Chondrocyte (in vitro differentiated cells): ENCODE measurements at regions not wholly inside any gene's neighbourhood (a gene's known extent, or its start where the extent isn't known, plus 50 kb on each side); places are given as distances from the start of the nearest gene placed in this dataset.

Experiments
- DNase-seq: peaks from one replicate; pipeline ENCODE4 v3.0.0; 2021; ENCODE audit warnings: mixed read lengths, low spot score
- H3K27ac Mint-ChIP-seq: one replicate; pipeline ENCODE4 v1.8.0; 2021; ENCODE audit warnings: mild to moderate bottlenecking, moderate library complexity, mixed read lengths; ENCODE audit not compliant: unreplicated experiment
- H3K27me3 Mint-ChIP-seq: 2 replicates; pipeline ENCODE4 v1.8.0; 2021; ENCODE audit warnings: low read depth, mixed read lengths
- H3K36me3 Mint-ChIP-seq: 2 replicates; pipeline ENCODE4 v1.8.0; 2021; ENCODE audit warnings: low read depth, mixed read lengths
- H3K4me1 Mint-ChIP-seq: 2 replicates; pipeline ENCODE4 v1.8.0; 2021; ENCODE audit warnings: low read depth, mild to moderate bottlenecking, mixed read lengths
- H3K4me3 Mint-ChIP-seq: one replicate; pipeline ENCODE4 v1.8.0; 2021; ENCODE audit warnings: mild to moderate bottlenecking, moderate library complexity, mixed read lengths; ENCODE audit not compliant: unreplicated experiment
- H3K9me3 Mint-ChIP-seq: 2 replicates; pipeline ENCODE4 v1.8.0; 2021; ENCODE audit warnings: low read depth, mixed read lengths
- TF ChIP-seq, protein P1 (sequence below): fragments of 200-600 bp; sonication (generic); IDR thresholded peaks from 2 replicates; pipeline ENCODE4 v1.5.0; 2021; ENCODE audit warnings: antibody characterized with exemption, mild to moderate bottlenecking, moderate library complexity

DNA sequence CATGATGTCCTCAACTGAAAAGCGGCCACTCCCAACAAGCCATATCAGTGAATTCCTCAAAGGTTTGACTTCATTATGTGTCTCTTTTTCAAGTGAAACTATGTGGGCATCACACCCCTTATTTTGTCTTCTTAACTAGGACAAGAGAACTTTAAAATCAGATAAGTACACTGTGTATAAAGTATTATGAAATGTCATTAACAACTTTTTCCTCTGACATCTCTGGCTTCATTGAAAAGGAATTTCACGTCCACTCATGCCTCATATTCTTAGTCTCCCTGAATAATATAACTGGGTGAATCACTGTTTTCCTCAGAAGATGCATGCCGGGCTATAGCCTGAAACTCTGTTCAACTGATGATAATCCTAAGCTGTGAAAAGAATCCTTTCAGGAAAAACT, 415.8 kb downstream of the ACTL7B start:
- Mint-ChIP-seq H3K36me3 (no peaks in the 10 kb centered on the region), H3K4me1 (peaks cover 60% of the 10 kb centered on the region)

DNA sequence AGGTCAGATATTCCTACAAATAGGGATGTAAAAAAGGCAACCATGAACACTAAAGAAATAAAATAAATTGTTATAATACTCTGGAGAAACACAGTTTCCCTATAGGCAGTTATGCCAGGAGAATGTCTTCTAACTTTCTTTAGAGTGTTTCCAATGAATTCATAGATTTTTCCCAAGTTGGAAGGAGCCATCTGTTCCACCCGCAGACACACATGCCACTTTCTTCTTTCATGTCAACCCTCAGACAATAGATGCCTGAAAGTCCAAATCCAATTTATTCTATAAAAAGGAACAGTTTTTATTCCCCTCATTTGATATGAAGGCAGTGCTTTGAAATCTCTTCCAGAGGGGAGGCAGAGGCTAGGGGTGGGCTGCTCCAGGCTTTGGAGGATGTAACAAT, 418.1 kb downstream of the ACTL7B start:
- TF ChIP-seq, protein P1, sequence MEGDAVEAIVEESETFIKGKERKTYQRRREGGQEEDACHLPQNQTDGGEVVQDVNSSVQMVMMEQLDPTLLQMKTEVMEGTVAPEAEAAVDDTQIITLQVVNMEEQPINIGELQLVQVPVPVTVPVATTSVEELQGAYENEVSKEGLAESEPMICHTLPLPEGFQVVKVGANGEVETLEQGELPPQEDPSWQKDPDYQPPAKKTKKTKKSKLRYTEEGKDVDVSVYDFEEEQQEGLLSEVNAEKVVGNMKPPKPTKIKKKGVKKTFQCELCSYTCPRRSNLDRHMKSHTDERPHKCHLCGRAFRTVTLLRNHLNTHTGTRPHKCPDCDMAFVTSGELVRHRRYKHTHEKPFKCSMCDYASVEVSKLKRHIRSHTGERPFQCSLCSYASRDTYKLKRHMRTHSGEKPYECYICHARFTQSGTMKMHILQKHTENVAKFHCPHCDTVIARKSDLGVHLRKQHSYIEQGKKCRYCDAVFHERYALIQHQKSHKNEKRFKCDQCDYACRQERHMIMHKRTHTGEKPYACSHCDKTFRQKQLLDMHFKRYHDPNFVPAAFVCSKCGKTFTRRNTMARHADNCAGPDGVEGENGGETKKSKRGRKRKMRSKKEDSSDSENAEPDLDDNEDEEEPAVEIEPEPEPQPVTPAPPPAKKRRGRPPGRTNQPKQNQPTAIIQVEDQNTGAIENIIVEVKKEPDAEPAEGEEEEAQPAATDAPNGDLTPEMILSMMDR: no peak
- no peak for DNase-seq
- H3K27ac Mint-ChIP-seq: no peak overlapping the region
- no peaks in the 10 kb centered on the region for H3K36me3 Mint-ChIP-seq
- no peaks in the 10 kb centered on the region for H3K9me3 Mint-ChIP-seq
- H3K4me1 Mint-ChIP-seq: peaks cover 37% of the 10 kb centered on the region
- no peak overlapping the region for H3K4me3 Mint-ChIP-seq
- H3K27me3 Mint-ChIP-seq: no peaks in the 10 kb centered on the region

More for the DNA sequence above, 415.8 kb downstream of the ACTL7B start:
- TF ChIP-seq, protein P1: no peak
- Mint-ChIP-seq H3K4me3 (no peak overlapping the region), H3K27ac (no peak overlapping the region), H3K27me3 (no peaks in the 10 kb centered on the region), H3K9me3 (no peaks in the 10 kb centered on the region)
- DNase-seq: no peak

DNA sequence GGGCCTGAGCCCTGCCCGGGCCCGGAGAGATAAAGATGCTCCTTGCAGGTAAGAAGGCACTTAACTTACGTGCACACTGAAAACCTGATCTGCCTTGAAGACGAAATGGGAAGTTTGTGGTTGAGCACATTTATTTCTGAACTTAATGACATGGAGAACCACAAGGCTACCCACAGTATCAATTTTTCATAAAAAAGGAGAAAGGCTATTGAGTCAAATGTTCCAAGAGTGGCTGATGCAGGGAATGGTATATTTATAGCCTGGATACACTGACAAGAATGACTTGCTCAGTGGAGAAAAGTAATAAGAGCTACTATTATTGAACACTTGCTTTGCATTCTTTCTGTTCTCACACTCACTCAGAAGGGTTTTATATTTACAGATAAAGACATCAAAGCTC, 419.3 kb downstream of the ACTL7B start:
- Mint-ChIP-seq H3K36me3 (no peaks in the 10 kb centered on the region), H3K4me1 (peaks cover 25% of the 10 kb centered on the region), H3K9me3 (no peaks in the 10 kb centered on the region), H3K4me3 (no peak overlapping the region), H3K27ac (no peak overlapping the region), H3K27me3 (no peaks in the 10 kb centered on the region)
- TF ChIP-seq, protein P1: no peak
- DNase-seq: no peak

DNA sequence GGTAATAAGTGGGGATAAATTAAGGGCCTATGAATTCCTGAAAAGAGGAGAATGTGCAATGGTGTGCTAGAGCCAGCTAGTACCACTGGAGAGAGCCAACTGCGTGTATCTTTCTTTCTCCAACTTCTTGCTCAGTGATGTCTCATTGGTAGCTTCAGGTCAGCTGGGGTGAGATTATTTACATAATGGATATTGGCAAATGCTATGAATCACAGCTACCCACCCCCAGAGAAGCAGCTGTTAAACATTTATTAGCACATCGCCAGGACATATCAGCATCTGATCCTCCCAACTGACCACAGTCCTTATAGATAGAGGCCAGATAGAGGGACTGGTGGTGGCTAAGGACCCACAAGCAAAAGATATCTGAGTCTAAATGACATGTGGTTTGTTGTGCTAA, 421.3 kb downstream of the ACTL7B start:
- H3K36me3 Mint-ChIP-seq: peaks cover 2% of the 10 kb centered on the region
- no peak for DNase-seq
- no peak overlapping the region for H3K27ac Mint-ChIP-seq
- no peaks in the 10 kb centered on the region for H3K27me3 Mint-ChIP-seq
- peaks cover 9% of the 10 kb centered on the region for H3K9me3 Mint-ChIP-seq
- H3K4me3 Mint-ChIP-seq: no peak overlapping the region
- H3K4me1 Mint-ChIP-seq: peaks cover 6% of the 10 kb centered on the region
- TF ChIP-seq, protein P1: no peak

DNA sequence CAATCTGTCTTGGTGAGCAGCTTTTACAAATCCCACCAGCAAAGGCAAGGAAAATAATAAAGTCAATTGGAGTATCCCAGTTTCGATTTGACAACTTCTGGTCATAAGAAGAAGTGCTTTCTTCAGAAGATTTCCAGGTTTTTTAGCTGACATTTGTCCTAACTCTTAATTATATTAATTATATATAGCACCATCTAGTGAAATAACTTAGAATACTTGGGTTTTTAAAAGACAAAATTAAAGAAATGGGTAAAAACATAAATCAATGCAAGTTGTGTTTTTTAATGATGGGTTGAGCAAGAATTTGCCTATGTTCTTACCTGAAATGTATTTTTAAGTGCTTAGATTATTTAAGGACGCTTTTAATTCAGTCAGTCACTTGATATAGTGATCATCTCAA, 421.8 kb downstream of the ACTL7B start:
- H3K4me3 Mint-ChIP-seq: no peak overlapping the region
- H3K36me3 Mint-ChIP-seq: peaks cover 2% of the 10 kb centered on the region
- H3K27me3 Mint-ChIP-seq: no peaks in the 10 kb centered on the region
- TF ChIP-seq, protein P1: peak; percentile 72
- no peak overlapping the region for H3K27ac Mint-ChIP-seq
- DNase-seq: no peak
- peaks cover 3% of the 10 kb centered on the region for H3K4me1 Mint-ChIP-seq
- H3K9me3 Mint-ChIP-seq: peaks cover 9% of the 10 kb centered on the region
